ENCODE measurements at regions not wholly inside any gene's neighbourhood (a gene's known extent, or its start where the extent isn't known, plus 50 kb on each side); places are given as distances from the start of the nearest gene placed in this dataset.

DNA sequence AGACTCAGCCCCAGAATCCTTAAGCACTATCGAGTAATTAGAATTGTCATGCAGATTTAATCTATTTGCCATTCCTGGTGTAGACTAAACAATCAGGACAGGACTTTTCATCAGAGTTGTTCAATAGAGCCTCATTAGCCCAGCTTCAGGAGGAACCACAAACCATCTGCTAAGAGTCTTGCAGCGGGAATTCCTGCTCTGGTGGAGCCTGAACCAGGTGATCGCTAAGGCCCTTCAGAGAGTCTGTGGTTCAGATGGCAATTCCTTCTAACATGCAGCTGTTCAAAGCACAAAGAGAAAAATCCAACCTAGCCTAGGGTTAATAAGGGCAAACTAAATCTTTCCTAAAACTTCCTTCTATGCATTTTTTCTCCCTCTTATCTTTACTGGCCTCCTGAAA, 119.1 kb upstream of the CPEB2 start:
- DNase-seq (ENCODE audit: missing footprints) (no peak), ATAC-seq (no peak)
- intact Hi-C loops (cut with DNase I) = no loop called here

DNA sequence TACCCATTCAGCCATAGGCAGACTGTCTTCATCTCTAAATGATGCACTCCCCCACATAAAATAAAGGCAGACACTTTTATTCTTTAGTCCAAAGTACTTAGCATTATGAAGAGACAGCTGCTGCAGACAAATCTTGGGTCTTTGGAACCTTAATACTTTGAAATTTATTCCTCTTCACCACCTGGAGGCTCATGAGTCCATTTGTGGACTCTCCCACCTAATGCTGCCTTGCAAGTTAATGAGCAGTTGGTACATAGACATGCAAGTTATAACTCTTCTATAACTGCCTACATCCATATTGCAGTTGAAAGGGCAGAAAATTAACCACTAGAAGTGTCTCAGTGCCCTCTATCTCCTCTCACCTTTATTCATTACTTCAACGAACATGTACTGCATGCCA, 118.6 kb upstream of the CPEB2 start:
- intact Hi-C loops (cut with DNase I) = no loop called here
- no peak for ATAC-seq
- DNase-seq (ENCODE audit: missing footprints) = no peak

DNA sequence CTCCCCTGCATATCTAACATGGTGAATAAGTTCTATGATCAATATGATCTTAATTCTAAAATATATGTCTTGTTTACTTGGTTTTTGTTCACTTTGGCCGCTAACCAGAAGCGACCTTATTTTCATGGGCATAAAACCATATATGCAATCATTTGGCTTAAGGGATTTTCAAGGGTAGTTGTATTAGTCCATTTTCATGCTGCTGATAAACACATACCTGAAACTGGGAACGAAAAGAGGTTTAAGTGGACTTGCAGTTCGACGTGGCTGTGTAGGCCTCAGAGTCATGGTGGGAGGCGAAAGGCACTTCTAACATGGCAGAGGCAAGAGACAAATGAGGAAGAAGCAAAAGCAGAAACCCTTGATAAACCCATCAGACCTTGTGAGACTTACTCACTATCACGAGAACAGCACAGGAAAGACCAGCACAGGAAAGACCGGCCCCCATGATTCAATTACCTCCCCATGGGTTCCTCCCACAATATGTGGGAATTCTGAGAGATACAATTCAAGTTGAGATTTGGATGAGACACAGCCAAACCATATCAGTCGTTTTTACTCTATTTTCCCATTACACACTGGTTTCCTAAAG, 114.3 kb upstream of the CPEB2 start:
- DNase-seq (ENCODE audit: missing footprints) (no peak), ATAC-seq (no peak)
- intact Hi-C loops (cut with DNase I) = no loop called here

DNA sequence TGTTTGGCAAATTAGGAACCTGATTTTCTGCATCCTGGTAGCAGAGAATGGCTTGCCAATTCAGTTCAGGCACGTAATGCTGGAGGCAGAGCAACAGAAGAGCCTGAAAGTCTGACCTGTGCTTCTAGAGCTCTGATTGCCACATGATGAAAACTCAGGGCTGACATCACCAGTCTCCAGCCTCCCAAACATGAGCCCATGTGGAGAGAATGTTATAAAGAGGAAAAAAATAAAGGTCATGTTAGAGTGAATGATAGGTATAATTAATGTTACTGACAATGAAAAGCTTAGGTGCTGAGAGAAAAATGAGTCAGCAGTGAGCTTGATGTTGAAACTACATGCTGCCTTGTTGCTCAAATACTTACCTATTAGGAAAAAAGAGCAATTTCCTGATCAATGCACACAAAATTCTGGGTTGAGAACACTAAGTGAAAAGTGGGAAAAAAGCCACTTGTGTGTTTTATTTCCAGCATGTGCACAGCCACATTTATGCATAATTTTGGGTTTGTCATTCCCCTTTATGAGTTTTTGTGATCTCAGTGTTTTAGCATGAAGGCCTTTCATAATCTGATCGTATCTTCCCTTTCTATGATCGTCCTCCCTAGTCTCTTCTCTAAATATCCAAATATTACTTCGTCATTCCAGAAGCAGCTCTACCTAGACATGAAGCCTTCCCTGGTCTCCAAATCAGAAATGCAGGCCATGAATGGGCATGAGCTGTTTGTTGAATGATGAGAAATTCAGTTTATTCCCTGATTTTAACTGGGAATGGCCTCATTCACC, 113.3 kb upstream of the CPEB2 start:
- no peak for ATAC-seq
- no peak for DNase-seq (ENCODE audit: missing footprints)
- intact Hi-C loops (cut with DNase I) = no loop called here

DNA sequence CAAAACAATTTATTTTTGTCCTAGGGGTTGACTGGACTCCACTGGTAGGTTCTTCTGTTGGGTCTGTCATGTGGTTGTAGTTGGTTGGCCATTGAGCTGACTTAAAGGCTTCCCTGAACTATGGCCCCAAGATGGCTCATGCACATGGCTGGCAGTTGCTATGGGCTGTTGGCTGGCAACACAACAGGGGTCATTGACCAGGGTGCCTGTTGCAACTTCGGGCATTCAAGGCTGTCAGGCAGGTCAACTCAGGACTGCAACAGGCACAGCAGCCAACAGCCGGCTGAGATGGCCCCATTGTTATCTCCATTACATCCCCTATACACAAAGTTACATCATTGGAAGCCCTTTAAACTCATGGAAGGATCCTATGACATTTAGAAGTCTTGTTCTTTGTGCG, 109.7 kb upstream of the CPEB2 start:
- intact Hi-C loops (cut with DNase I) = no loop called here
- DNase-seq (ENCODE audit: missing footprints) (no peak), ATAC-seq (no peak)

DNA sequence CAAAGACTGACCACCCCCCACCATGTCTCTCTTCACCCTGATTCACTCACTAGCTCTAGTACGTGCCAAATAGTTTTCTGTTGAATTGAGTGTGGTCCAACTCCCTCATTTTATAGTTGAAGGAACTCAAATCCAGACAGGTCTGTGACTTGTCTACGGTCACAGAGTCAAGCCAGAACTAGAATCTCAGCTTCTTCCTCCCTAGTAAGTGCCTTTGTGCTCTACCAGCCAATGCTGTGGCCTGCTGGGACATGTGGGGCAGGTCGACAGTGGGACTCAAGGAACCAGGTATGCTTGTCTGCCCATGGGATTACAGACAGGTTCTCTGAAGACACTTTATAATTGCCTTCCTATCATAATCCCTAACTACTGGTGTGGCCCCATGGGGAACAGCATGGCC, 108.6 kb upstream of the CPEB2 start:
- no peak for ATAC-seq
- intact Hi-C loops (cut with DNase I) = no loop called here

DNA sequence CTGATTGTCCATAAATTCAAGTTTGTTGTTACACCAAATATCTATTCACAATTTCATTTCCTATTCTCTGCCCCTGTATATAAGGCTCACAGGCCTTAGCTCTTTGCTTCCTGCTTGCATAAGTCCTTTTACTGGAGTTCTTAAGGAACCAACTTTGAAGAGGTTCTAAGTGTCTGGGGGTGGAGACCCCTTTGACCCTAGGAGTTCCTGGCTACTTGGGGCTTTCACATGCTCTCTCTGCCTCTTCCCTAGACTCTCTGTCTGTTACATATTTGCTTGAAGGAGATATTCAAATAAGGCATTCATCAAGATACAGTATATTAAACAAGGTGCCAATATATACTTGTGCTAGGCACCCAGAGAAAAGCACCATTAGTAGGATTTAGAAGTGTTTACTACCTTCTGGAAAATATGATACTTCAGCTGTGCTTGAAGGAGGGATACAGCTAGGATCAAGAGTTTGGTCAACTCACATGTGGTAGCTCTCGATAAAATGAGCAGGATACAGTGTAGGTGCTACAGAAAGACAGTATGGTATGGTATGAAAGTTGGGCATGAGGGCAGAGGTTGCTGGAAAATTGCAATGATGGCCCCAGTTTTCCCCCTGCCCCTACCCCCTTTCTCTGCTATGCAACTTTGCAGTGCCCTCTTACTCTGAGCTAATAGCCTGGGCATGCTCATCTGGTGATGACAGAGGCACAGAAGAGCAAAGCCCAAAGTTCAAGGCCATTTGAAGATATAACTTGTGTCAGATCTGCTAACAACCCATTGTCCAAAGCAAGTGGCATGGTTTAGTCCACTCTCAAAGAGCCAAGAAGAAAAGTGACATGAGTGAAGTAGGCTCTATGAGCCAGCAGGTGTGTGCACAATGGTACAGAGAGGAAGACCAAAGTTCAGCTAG, 107.6 kb upstream of the CPEB2 start:
- ATAC-seq (no peak), DNase-seq (ENCODE audit: missing footprints) (no peak)
- intact Hi-C loops (cut with DNase I) = no loop called here

More for the DNA sequence above, 108.6 kb upstream of the CPEB2 start:
- DNase-seq (ENCODE audit: missing footprints) = no peak

DNA sequence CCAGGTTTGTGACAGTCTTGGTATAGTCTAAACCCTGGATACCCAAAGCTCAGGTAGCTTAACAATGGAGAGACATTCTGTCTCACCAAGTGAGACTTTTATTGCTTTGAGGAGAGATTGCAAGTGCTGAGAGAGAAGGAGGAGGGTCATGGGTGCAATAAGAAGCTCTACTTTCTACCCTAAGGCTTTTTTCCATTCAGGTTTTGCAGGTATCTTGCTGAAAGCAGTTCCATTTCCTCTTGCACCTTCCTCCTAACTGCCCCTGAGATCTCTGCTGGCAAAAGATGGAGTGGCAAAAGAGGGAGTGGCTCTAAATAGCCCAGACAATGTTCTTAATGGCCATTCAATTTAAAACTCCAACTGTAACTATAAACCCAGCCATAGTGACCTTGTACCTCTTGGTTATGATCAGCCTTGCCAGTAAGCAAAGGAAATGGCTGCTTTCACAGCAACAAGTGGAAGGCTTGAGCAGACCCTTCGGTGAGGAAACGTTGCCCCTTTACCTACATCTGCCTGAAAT, 105.6 kb upstream of the CPEB2 start:
- intact Hi-C loops (cut with DNase I) = no loop called here
- ATAC-seq = no peak
- DNase-seq (ENCODE audit: missing footprints) = no peak

DNA sequence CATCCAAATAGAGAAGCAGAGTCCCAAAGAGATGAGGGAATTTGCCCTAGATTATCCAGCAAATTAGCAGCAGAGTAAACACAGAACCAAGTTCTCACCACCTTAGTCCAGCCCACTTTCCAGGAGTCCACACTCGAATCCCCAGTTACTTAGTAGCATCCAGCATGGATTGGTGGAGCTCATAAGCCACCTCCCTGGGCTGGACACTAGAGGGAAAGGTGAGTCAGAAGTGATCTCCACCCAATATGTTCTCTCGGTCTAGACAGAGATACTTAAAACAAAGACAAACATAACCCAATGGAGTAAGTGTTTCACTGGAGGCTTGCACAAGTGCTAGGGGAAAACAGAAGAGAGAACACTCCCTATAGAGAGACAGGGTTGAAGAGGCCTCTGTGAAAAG, 105.1 kb upstream of the CPEB2 start:
- intact Hi-C loops (cut with DNase I) = no loop called here
- ATAC-seq = no peak
- no peak for DNase-seq (ENCODE audit: missing footprints)

DNA sequence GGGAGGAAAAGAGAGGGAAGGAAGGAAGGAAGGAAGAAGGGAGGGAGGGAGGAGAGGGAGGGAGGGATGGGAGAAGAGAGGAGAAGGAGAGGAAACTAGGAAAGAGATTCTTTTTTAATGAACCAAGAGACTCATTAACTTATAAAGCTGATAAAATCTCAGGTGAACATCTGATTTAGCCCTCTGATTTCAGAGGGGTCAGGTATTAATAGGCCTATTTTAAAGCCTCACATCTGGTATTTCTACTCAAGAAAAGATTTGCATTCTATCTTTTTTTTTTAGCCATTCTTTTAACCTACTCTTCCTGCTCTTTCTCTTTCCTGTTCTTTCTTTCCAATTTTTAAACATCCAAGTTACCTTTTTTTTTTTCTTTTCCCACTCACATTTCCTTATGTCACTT, 103.3 kb upstream of the CPEB2 start:
- intact Hi-C loops (cut with DNase I) = no loop called here
- DNase-seq (ENCODE audit: missing footprints) = no peak
- no peak for ATAC-seq

DNA sequence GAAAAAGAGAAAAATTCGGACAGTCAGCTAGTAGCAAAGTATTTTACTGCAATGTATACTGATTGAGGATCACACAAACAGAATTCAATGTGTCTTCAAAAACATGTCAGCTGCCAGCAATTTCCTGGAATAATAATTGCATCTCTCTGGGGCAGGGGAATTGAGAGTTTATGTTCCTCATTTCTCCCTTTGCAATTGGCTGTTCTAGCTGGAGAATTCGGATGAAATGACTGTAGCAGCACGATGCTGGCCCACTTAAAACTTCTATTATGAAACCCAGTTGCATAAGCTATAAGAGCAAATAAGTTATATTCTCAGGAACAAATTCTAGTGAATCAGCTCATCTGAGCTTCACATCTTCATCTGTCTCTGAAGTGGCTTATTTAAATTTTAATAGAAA, 99.9 kb upstream of the CPEB2 start:
- intact Hi-C loops (cut with DNase I) = no loop called here
- ATAC-seq = no peak
- DNase-seq (ENCODE audit: missing footprints) = no peak

DNA sequence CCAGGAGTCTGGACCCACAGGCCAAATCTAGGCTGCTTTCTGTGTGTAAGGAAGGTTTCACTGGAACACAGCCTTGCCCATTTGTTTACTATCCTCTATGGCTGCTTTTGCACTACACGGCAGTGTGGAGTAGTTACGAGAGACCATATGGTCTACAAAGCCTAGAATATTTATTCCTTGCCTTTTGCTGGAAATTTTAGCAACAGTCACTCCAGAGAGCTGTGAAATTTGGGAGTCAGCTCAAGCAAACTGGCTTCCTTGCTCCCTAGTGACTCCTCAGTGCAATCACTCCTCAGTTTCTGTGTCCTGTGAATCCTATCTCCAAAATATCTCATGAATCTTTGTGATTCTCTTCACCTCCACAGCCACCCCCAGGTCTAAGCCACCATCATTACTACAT, 99.0 kb upstream of the CPEB2 start:
- no peak for ATAC-seq
- intact Hi-C loops (cut with DNase I) = no loop called here
- DNase-seq (ENCODE audit: missing footprints) = no peak

DNA sequence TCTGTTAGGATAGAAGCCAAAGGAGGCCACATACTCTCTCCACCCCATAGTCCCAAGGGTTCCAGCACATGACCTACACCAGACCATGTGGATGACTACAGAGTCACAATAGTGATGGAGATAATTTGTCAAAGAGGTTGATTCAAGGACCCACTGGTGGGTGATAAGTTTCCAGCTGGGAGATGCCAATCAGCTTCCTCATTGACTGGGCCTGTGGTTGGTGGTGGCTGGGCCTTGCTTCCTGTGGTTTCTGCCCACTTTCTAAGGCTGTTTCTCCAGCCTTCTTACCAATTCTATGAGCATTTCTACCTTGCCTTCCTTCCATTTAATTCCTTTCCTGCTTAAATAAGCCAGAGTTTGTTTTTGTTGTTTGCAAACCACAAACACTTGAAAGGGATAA, 95.5 kb upstream of the CPEB2 start:
- intact Hi-C loops (cut with DNase I) = no loop called here
- DNase-seq (ENCODE audit: missing footprints) = no peak
- ATAC-seq = no peak

DNA sequence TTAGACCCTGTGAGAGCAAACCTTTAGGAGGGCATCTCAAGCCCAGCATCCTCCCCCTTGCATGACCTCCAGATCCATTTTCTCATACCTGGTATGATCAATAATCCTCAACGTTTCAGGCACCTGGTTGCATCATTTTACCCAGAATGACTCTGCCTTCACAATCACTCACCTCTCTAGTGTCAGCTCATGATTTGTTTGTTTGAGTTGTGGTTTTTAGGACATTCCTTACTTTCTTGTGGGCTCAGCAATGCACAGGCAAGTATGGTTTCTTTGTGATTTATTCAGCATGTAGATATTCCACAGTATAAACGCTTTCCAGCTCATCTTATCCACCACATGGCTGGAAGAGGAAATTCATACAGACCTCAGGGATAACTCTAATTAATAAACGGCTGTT, 93.6 kb upstream of the CPEB2 start:
- no peak for DNase-seq (ENCODE audit: missing footprints)
- ATAC-seq = no peak
- intact Hi-C loops (cut with DNase I) = no loop called here

DNA sequence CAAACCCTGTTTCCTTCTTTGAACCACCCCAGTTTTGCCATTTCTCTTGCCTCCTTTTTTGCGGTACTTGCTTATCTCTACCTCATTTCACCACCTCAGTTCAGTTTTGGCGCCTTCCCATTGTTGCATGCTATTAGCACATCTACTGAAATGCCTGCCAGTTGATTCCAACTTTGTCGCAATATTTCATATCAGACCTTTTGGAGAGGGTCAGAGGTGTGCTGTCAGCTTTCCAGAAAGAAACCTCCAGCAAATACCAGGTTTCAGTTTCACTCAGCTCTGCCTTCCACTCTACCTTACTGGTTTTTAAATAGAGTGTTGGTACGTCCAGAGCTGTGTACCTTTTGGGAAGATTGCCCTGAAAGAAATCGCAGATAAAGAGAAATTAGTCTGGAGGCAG, 91.9 kb upstream of the CPEB2 start:
- ATAC-seq (peak; percentile 76), DNase-seq (ENCODE audit: missing footprints) (no peak)
- intact Hi-C loops (cut with DNase I) = loop anchor here (10.0 kb wide), 1 partner anchor 286 kb away; no protein-coding TSS in a partner anchor

DNA sequence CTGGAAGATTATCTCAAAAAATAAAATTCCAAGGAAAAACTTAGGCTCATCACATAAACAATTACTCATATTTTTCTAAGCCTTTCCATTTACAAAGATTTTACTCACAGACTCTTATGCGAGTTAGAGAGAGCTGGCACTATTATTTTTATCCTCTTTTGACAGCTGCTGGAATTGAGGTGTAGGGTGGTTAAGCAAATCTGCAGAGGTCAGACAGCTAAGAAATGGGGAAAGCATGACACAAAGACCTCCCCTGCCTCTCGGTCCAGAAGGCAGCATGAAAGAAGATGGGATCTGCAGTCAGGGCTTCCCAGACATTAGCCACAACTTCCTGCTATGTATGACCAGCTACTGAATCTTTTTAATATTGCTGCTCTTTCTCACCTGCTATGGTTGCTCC, 89.9 kb upstream of the CPEB2 start:
- DNase-seq (ENCODE audit: missing footprints) (no peak), ATAC-seq (no peak)
- intact Hi-C loops (cut with DNase I) = loop anchor here (10.0 kb wide), 1 partner anchor 288 kb away; no protein-coding TSS in a partner anchor

DNA sequence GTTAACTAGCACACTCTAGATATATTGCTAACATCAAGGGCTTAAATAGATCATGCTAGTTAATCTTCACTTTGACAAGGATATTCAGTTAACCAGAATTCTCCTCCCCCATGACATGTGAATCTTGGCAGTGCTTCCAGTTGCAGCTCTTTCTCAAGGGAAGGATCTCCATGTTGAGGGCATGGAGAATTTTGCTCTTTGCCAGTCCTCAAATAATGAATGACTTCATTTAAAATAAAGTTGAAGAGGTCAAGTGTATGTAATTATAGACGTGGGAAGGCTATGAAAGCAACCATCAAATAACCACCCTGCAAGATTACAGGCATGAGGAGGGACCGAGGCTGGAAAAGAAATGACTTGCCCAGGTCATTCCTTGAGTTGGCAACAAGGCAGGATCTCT, 87.3 kb upstream of the CPEB2 start:
- ATAC-seq = no peak

DNA sequence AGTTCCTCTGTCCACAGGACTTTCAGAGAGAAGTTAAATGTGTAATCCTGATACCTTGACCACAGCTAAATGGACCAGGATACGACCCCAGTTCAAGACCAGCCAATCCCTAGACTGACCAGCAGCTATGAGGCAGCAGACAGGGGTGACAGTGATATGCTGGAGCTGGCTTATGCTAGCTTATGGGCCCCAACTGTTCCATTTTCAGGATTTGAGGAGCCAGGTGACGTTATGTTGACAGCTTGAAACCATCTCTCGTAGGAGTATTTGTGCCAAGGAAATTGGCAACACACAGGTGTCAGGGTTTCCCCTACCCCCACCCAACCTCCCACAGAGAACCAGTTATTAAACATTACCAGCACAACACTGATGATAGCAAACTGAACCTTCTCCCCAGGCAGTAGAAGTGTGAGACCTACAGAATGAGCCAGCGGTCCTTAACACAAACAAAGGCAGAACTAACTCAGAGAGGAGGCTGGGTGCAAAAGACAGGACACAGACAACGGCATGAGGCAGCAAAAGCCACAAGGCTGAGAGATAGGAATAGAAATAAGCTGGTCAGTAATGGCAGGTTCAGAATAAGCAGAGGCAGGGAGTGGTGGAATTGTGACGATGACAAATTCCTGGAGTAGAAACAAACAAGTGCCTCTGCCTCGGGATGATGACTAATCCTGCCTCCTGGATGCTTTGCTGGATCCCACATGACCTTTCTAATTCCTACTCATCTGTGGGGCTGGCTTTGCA, 85.6 kb upstream of the CPEB2 start:
- intact Hi-C loops (cut with DNase I) = loop anchor here (1.0 to 10.0 kb wide), 3 partner anchors 79 to 292 kb away; partner anchors contain the start of gene CPEB2
- DNase-seq (ENCODE audit: missing footprints) (no peak), ATAC-seq (peak; percentile 94)

More for the DNA sequence above, 87.3 kb upstream of the CPEB2 start:
- intact Hi-C loops (cut with DNase I) = loop anchor here (5.0 to 10.0 kb wide), 2 partner anchors 78 to 290 kb away; no protein-coding TSS in a partner anchor
- no peak for DNase-seq (ENCODE audit: missing footprints)

DNA sequence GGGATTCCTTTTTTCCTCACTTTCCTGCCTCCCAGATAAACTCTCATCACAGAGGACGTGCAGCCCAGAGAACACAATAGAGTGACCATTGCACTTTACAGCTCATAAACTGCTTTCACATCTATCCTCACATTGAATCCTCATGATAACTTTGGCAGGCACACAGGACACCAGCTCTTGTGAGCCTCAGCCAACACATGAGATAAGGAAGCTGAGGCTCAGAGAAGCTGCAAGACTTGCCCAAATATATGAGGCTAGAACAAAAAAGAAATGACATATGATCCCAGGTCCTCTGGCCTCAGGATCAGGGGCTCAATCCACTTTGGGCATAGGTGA, 85.0 kb upstream of the CPEB2 start:
- peak; percentile 56 for ATAC-seq
- DNase-seq (ENCODE audit: missing footprints) = no peak
- intact Hi-C loops (cut with DNase I) = loop anchor here (5.0 to 10.0 kb wide), 2 partner anchors 80 to 292 kb away; no protein-coding TSS in a partner anchor

All from Right ventricle myocardium inferior (tissue), 1 donor.